NB4 (cell line): ENCODE measurements at regions not wholly inside any gene's neighbourhood (a gene's known extent, or its start where the extent isn't known, plus 50 kb on each side); places are given as distances from the start of the nearest gene placed in this dataset.
"Not testable (repeated sequence)": the region's sequence is repeated elsewhere in the genome, so short reads cannot be mapped to it uniquely, and the experiment has no call there.

ENCODE experiments used
- DNase-seq: peaks from one replicate; pipeline ENCODE4 v3.0.0; 2010; ENCODE audit warnings: low read depth
- H3K4me3 ChIP-seq: one replicate; pipeline ENCODE4 v1.5.1; 2011; ENCODE audit warnings: mild to moderate bottlenecking, low read depth, low read length, moderate library complexity
- MYC ChIP-seq: IDR thresholded peaks from 2 replicates; pipeline ENCODE4 v1.6.1; 2011; ENCODE audit warnings: low read depth, low read length
- POLR2A ChIP-seq: IDR thresholded peaks from 2 replicates; pipeline ENCODE4 v1.6.1; 2011; ENCODE audit warnings: mild to moderate bottlenecking; ENCODE audit not compliant: insufficient read length; ENCODE audit errors: extremely low read depth
- TF ChIP-seq, protein P1 (sequence below): IDR thresholded peaks from one replicate; pipeline ENCODE4 v1.5.1; 2012; ENCODE audit warnings: low read depth, low read length
- TF ChIP-seq, protein P2 (sequence below): IDR thresholded peaks from 2 replicates; pipeline ENCODE4 v1.6.1; 2011; ENCODE audit warnings: low read depth, low read length

DNA sequence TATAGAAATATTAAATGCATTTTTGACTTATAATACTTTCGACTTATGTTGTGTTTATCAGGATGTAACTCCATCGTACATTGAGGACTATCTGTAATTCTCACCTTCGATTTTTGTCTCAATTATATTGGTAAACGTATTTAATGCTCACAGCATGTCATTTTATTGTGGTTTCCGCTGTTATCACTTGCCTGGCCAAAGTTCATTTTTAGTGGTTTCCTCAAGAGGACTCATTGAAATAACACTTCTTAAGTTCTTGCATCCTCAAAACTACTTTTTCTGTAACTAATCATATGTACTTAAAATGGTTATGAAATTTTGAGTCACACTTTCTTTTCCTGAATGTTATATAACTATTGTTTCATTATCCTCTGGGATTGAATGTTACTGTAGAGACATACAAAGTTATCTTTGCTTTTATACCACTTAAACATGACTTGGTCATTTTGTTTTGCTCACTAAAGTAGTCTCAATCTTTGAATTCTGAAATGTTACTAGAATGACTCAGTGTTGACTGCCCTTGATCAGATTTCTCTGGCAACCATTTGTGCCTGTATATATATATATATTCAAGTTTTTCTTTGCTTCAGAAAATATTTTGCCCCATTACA lies 289.6 kb upstream of the PROX1 start:
- H3K4me3 ChIP-seq = no peak overlapping the region
- no peak for TF ChIP-seq POLR2A
- TF ChIP-seq, protein P1, sequence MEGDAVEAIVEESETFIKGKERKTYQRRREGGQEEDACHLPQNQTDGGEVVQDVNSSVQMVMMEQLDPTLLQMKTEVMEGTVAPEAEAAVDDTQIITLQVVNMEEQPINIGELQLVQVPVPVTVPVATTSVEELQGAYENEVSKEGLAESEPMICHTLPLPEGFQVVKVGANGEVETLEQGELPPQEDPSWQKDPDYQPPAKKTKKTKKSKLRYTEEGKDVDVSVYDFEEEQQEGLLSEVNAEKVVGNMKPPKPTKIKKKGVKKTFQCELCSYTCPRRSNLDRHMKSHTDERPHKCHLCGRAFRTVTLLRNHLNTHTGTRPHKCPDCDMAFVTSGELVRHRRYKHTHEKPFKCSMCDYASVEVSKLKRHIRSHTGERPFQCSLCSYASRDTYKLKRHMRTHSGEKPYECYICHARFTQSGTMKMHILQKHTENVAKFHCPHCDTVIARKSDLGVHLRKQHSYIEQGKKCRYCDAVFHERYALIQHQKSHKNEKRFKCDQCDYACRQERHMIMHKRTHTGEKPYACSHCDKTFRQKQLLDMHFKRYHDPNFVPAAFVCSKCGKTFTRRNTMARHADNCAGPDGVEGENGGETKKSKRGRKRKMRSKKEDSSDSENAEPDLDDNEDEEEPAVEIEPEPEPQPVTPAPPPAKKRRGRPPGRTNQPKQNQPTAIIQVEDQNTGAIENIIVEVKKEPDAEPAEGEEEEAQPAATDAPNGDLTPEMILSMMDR = no peak
- no peak for DNase-seq

DNA sequence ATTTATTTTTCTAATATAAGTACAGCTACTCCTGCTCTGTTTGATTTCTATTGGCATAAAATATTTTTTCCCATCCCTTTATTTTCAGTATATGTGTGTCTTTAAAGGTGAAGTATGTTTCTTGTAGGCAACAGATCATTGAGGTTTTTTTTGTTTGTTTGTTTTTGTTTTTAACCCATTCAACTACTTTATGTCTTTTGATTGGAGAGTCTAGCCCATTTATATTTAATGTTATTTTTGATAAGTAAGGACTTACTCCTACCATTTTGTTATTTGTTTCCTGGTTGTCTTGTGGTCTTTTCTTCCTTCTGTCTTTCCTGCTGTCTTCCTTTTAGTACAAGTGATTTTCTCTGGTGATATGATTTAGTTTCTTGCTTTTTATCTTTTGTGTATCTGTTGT lies 285.1 kb upstream of the PROX1 start:
- no peak overlapping the region for H3K4me3 ChIP-seq
- TF ChIP-seq POLR2A (no peak), MYC (no peak)
- TF ChIP-seq, protein P1 = no peak
- TF ChIP-seq, protein P2, sequence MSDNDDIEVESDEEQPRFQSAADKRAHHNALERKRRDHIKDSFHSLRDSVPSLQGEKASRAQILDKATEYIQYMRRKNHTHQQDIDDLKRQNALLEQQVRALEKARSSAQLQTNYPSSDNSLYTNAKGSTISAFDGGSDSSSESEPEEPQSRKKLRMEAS = no peak
- no peak for DNase-seq

DNA sequence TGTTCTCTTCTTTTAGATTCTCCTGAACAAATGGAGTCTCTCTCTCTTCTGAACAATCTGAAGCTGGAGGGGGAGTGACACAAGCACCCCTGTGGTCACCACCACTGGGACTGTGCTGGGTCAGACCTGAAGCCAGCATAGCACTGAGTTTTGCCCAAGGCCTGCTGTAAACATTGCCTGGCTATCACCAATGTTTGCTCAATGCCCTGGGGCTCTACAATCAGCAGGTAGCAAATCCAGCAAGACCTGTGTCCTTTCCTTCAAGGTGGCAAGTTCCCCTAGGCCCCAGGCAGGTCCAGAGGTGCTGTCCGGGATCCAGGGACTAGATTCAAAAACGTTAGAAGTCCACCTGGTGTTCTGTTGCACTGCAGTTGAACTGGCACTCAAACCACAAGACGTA lies 282.8 kb upstream of the PROX1 start:
- TF ChIP-seq, protein P1 = no peak
- TF ChIP-seq, protein P2 = no peak
- TF ChIP-seq POLR2A (no peak), MYC (no peak)
- DNase-seq = no peak

DNA sequence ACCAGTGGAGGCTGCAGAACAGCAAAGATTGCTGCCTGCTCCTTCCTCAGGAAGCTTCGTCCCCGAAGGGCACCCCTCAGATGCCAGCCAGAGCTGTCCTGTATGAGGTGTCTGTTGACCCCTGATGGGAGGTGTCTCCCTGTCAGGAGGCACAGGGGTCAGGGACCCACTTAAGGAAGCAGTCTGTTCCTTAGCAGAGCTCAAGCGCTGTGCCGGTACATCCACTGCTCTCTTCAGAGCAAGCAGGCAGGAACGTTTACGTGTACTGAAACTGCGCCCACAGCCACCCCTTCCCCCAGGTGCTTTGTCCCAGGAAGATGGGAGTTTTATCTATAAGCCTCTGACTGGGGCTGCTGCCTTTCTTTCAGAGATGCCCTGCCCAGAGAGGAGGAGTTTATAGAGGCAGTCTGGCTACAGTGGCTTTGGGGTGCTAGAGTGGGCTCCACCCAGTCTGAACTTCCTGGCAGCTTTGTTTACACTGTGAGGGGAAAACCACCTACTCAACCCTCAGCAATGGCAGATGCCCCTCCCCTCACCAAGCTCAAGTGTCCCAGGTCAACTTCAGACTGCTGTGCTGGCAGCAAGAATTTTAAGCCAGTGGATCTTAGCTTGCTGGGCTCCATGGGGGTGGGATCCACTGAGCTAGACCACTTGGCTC lies 275.8 kb upstream of the PROX1 start:
- not testable (repeated sequence) for DNase-seq, H3K4me3 ChIP-seq

More for the DNA sequence above, 282.8 kb upstream of the PROX1 start:
- no peak overlapping the region for H3K4me3 ChIP-seq

DNA sequence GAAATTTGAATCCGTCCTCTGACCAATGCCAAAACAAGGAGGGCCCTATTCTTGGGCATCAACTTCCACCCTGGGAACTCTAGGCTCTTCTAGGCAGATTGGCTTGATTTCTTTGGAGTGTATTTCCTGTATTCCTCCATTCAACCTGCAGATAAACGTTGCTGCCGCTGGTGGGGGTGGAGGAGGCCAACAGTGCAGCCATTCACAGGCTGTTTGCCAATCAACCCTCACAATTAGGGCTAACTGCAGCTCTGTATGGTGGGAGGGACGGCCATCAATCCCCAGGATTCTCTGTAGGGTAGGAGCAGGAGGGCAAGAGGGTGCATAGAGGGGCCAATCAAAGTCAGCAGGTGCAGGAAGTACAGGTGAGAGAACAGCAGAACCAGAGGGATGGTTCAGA lies 273.1 kb upstream of the PROX1 start:
- TF ChIP-seq, protein P2 = no peak
- TF ChIP-seq MYC (no peak), POLR2A (no peak)
- TF ChIP-seq, protein P1 = no peak
- no peak for DNase-seq
- no peak overlapping the region for H3K4me3 ChIP-seq

DNA sequence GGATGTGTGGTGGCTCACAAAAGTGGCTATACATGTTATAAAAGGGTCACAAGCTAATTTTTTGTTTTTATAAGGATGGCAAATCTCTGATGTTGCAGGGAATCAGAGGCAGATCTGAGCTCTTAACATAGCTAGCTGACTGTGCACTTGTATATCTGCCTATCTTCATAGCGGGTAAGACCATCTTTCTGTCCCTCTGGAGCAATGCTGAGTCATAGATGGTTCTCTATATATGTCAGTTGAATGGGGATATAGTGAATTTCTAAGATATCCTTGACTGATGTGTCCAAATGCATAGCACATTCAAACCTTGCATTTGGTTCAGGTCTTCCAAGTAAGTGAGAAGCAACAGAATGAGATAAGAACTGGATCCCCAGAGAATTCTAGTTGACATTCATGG lies 272.6 kb upstream of the PROX1 start:
- TF ChIP-seq, protein P1 = no peak
- TF ChIP-seq, protein P2 = no peak
- TF ChIP-seq MYC = no peak
- TF ChIP-seq POLR2A = no peak
- DNase-seq = no peak
- H3K4me3 ChIP-seq = no peak overlapping the region
